Activated T-helper 1 cell treated with anti-CD3 and anti-CD28 coated beads, Interleukin-12 subunit alpha, Interleukin-12 subunit beta, Interleukin-2, Interleukin-4 antibody, amounts not matched to agents 30 ng/mL and 10 ng/mL and 1 ng/mL, durations not matched to agents 14 hours and 24 hours and 36 hours (primary cell): ENCODE measurements at regions not wholly inside any gene's neighbourhood (a gene's known extent, or its start where the extent isn't known, plus 50 kb on each side); places are given as distances from the start of the nearest gene placed in this dataset.
"Not testable (repeated sequence)": the region's sequence is repeated elsewhere in the genome, so short reads cannot be mapped to it uniquely, and the experiment has no call there.

Experiments
- DNase-seq: peaks from one replicate; pipeline ENCODE4 v3.0.0; 2021; ENCODE audit warnings: low spot score
- H3K27ac Mint-ChIP-seq: one replicate; pipeline ENCODE4 v1.8.0; 2021; ENCODE audit warnings: mild to moderate bottlenecking, mixed read lengths
- H3K27me3 Mint-ChIP-seq: one replicate; pipeline ENCODE4 v1.8.0; 2022; ENCODE audit warnings: mild to moderate bottlenecking, moderate library complexity, mixed read lengths; ENCODE audit not compliant: insufficient read depth
- H3K36me3 Mint-ChIP-seq: one replicate; pipeline ENCODE4 v1.8.0; 2021; ENCODE audit warnings: low read depth, mixed read lengths
- H3K4me1 Mint-ChIP-seq: one replicate; pipeline ENCODE4 v1.8.0; 2021; ENCODE audit warnings: low read depth, mixed read lengths
- H3K4me3 Mint-ChIP-seq: one replicate; pipeline ENCODE4 v1.8.0; 2021; ENCODE audit warnings: mild to moderate bottlenecking, moderate library complexity, mixed read lengths
- H3K9me3 Mint-ChIP-seq: one replicate; pipeline ENCODE4 v1.8.0; 2021; ENCODE audit warnings: mixed read lengths
- intact Hi-C: fragments of 100-400 bp; cut with micrococcal nuclease; formaldehyde crosslinking; loops from one replicate; pipeline ENCODE4 v1.15.1; 2024

GRCh38 chr1:177664742-177665141, 305.1 kb downstream of the SEC16B start:
- H3K36me3 Mint-ChIP-seq, intact Hi-C loops, H3K27me3 Mint-ChIP-seq, DNase-seq, H3K4me1 Mint-ChIP-seq, H3K4me3 Mint-ChIP-seq, H3K27ac Mint-ChIP-seq, H3K9me3 Mint-ChIP-seq: not testable (repeated sequence)

- Mint-ChIP-seq H3K9me3 (no peaks in the 10 kb centered on the region), H3K27ac (no peak overlapping the region), H3K4me1 (no peaks in the 10 kb centered on the region), H3K27me3 (no peaks in the 10 kb centered on the region), H3K4me3 (no peak overlapping the region), H3K36me3 (no peaks in the 10 kb centered on the region)
- intact Hi-C loops, result no loop called here
- no peak for DNase-seq
Observed at GRCh38 chr1:177660188-177660587, 309.7 kb downstream of the SEC16B start.

DNA sequence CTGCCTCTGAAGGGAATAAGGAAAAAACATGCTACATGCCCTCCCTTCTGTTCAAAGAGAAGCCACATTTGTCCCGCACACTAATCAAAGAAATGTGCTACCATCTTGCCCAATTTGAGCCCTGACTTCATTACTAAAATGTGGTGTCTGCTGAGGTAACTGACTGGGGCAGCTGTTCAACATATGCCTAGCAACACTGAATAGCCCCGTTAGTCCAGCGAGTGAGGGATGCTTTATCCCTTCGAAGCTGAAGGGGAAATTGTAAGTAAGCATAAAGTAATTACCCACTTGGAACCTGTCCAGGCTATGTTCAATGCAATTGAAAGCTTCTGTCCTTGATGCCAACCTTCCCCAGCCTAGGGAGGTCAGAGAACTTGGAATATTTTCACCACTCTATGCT, 310.6 kb downstream of the SEC16B start:
- Mint-ChIP-seq H3K4me1 (no peaks in the 10 kb centered on the region), H3K4me3 (no peak overlapping the region), H3K9me3 (no peaks in the 10 kb centered on the region), H3K27me3 (no peaks in the 10 kb centered on the region), H3K27ac (no peak overlapping the region), H3K36me3 (no peaks in the 10 kb centered on the region)
- intact Hi-C loops, result no loop called here
- no peak for DNase-seq

DNA sequence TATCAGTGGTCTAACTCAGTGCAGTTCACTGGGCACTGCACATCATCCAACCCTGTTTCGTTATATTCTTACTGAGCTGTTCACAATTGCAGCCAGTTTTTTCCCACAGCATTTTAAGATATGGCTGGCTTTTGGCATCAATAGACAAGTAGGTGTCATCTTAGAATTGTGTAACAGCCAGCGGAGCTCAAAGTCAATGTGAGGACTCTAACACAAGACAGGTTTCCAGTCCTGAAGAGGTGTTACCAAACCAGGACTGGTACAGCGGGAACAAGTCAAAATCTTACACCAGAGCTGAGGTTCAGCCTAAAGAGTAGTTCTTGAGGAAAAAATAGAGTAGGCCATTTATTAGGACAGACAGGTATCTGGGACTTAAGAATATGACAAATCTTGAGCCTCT, 313.3 kb downstream of the SEC16B start:
- intact Hi-C loops, result no loop called here
- Mint-ChIP-seq H3K27me3 (no peaks in the 10 kb centered on the region), H3K27ac (no peak overlapping the region), H3K9me3 (no peaks in the 10 kb centered on the region), H3K4me3 (no peak overlapping the region), H3K36me3 (no peaks in the 10 kb centered on the region), H3K4me1 (no peaks in the 10 kb centered on the region)
- DNase-seq, result no peak

GRCh38 chr1:177650947-177651346, 318.9 kb downstream of the SEC16B start:
- Mint-ChIP-seq H3K9me3 (peaks cover 4% of the 10 kb centered on the region), H3K27me3 (no peaks in the 10 kb centered on the region), H3K36me3 (no peaks in the 10 kb centered on the region), H3K27ac (no peak overlapping the region), H3K4me1 (no peaks in the 10 kb centered on the region), H3K4me3 (no peak overlapping the region)
- no peak for DNase-seq
- intact Hi-C loops, result no loop called here

DNA sequence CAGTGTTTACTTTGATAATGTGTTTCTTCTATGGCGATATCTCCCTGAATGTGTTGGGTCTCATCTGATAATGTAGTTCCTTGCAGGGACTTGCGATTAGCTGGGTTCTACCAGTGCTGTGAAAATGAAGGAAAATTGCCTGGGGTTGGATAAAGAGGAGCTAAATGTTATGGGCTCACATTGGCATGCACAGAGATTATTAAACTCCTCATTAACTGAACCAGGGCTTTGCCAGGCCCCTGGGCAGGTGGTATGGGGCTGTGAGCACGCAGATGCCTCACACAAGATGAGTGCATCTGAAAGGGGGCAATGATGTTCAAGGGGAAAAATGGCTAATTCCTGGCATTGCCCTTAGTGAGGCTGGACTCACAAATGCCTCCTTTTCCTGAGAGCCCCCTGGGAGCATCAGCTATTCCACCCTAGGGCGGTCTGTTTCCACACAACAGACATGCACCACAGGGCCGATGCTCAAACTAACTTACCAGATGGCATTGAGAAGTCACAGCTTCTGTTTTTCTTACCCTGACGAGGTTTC, 321.1 kb downstream of the SEC16B start:
- Mint-ChIP-seq H3K36me3 (no peaks in the 10 kb centered on the region), H3K4me3 (no peak overlapping the region), H3K9me3 (peaks cover 4% of the 10 kb centered on the region), H3K27me3 (no peaks in the 10 kb centered on the region), H3K27ac (no peak overlapping the region), H3K4me1 (no peaks in the 10 kb centered on the region)
- DNase-seq, result no peak
- intact Hi-C loops, result no loop called here

GRCh38 chr1:177648138-177648537, 321.7 kb downstream of the SEC16B start:
- DNase-seq, result no peak
- H3K27me3 Mint-ChIP-seq, result no peaks in the 10 kb centered on the region

DNA sequence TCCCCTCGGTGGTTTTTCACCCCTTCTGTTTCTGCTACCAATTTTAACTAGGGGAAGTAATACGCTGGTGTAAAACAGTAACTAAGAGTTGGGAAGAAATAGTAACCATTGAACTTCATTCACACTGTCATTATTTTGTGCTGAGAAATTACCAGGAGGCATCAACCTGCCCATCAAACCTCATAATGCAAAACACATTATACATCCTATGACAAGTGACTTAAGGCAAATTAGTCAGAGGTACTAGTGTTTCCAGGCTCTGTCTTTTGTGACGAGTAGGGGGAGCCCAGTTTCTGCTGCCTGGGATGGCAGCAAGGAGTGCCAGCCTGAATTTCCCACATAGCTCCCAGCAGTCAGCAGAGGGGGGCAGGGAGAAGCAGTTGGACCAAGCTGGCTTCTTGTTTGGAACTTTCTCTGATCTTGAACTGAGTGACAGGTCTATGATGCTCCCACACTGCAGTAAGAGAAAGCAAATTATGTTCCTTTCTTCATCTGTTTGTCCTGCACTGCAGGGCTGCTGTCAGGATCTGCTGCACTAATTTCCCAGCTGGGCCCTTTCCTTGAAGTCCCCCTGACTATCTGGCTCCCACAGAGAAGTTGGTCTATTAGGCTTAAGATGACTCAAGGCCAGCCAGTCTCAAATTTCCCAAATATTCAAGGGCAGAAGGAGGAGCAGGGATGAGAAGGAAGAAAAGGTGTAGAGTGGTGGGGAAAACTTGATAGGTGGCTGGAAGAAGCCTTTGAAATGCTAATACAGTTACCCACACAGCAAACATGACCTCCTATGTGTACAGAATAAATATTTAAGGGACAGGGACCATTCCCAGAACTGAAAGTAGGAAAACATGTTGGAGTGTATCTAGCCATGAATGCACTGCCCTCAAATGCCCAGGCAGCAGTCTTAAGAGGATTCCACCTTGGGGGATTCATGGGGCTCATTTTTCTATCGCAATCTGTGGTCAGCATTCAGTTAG, 322.8 kb downstream of the SEC16B start:
- DNase-seq, result no peak
- Mint-ChIP-seq H3K27ac (no peak overlapping the region), H3K36me3 (no peaks in the 10 kb centered on the region), H3K4me1 (no peaks in the 10 kb centered on the region), H3K4me3 (no peak overlapping the region), H3K9me3 (peaks cover 4% of the 10 kb centered on the region), H3K27me3 (no peaks in the 10 kb centered on the region)
- intact Hi-C loops, result no loop called here

More at GRCh38 chr1:177648138-177648537, 321.7 kb downstream of the SEC16B start:
- Mint-ChIP-seq H3K9me3 (peaks cover 4% of the 10 kb centered on the region), H3K27ac (no peak overlapping the region), H3K4me1 (no peaks in the 10 kb centered on the region), H3K36me3 (no peaks in the 10 kb centered on the region), H3K4me3 (no peak overlapping the region)
- intact Hi-C loops, result no loop called here

- no peak for DNase-seq
- no peak overlapping the region for H3K27ac Mint-ChIP-seq
- intact Hi-C loops, result no loop called here
- H3K27me3 Mint-ChIP-seq, result no peaks in the 10 kb centered on the region
- no peaks in the 10 kb centered on the region for H3K4me1 Mint-ChIP-seq
- peaks cover 4% of the 10 kb centered on the region for H3K9me3 Mint-ChIP-seq
- H3K36me3 Mint-ChIP-seq, result no peaks in the 10 kb centered on the region
- no peak overlapping the region for H3K4me3 Mint-ChIP-seq
Observed at GRCh38 chr1:177645491-177646190, 324.2 kb downstream of the SEC16B start.

DNA sequence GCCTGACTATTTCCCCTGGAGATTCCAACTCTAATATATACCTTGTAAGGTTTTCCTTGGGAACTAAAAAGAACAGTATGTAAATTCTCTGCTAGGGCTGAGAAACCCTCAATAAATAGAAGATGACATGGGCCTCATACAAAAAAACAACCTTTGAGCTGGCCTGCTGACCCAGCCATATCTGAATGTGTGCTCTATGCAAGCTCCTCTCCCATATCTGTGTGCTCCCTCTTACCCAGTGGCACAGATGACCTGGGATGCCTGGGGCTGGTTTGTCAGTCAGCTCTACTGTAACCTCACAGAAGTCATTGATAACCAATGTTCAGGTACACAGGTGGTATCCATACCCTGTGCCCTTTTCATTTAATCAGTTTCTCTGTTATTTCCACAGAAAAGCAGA, 329.2 kb downstream of the SEC16B start:
- no peaks in the 10 kb centered on the region for H3K9me3 Mint-ChIP-seq
- no peak for DNase-seq
- no peak overlapping the region for H3K27ac Mint-ChIP-seq
- H3K27me3 Mint-ChIP-seq, result no peaks in the 10 kb centered on the region
- H3K4me3 Mint-ChIP-seq, result no peak overlapping the region
- H3K4me1 Mint-ChIP-seq, result no peaks in the 10 kb centered on the region
- no peaks in the 10 kb centered on the region for H3K36me3 Mint-ChIP-seq
- intact Hi-C loops, result no loop called here

DNA sequence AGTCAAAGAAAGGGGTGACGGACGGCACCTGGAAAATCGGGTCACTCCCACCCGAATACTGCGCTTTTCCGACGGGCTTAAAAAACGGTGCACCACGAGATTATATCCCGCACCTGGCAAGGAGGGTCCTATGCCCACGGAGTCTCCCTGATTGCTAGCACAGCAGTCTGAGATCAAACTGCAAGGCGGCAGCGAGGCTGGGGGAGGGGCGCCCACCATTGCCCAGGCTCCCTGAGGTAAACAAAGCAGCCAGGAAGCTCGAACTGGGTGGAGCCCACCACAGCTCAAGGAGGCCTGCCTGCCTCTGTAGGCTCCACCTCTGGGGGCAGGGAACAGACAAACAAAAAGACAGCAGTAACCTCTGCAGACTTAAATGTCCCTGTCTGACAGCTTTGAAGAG, 335.7 kb downstream of the SEC16B start:
- H3K4me3 Mint-ChIP-seq, H3K36me3 Mint-ChIP-seq, DNase-seq, H3K27ac Mint-ChIP-seq, intact Hi-C loops, H3K4me1 Mint-ChIP-seq, H3K9me3 Mint-ChIP-seq, H3K27me3 Mint-ChIP-seq: not testable (repeated sequence)

GRCh38 chr1:177632923-177633615, 336.8 kb downstream of the SEC16B start:
- intact Hi-C loops, result no loop called here
- Mint-ChIP-seq H3K27ac (no peak overlapping the region), H3K36me3 (no peaks in the 10 kb centered on the region), H3K4me1 (no peaks in the 10 kb centered on the region), H3K9me3 (no peaks in the 10 kb centered on the region), H3K4me3 (no peak overlapping the region), H3K27me3 (no peaks in the 10 kb centered on the region)
- no peak for DNase-seq

- intact Hi-C loops, result no loop called here
- H3K36me3 Mint-ChIP-seq, result no peaks in the 10 kb centered on the region
- H3K4me1 Mint-ChIP-seq, result no peaks in the 10 kb centered on the region
- H3K9me3 Mint-ChIP-seq, result no peaks in the 10 kb centered on the region
- no peaks in the 10 kb centered on the region for H3K27me3 Mint-ChIP-seq
- no peak for DNase-seq
- H3K27ac Mint-ChIP-seq, result no peak overlapping the region
- no peak overlapping the region for H3K4me3 Mint-ChIP-seq
Observed at GRCh38 chr1:177631770-177632169, 338.1 kb downstream of the SEC16B start.
